ENCODE measurements at regions not wholly inside any gene's neighbourhood (a gene's known extent, or its start where the extent isn't known, plus 50 kb on each side); places are given as distances from the start of the nearest gene placed in this dataset.

DNA sequence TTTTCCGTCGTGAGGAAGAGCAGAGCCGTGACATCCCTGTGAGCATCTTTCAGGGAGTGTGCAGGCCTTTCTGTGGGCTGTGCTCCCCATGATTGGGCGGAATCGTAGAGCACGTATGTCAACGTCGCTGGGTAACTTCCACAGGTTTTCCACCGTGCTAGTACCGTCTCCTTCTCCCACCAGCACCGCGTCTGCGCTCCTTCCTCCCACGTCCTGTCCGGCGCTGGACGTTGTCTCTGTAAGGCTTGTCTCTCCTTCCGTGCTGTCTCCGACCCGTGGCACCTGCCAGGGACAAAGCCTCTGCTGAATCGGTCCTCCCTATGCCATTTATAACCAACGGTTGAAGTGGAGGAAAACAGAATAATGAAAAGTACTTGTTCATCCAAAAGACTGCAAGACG lies 386.7 kb downstream of the BRD1 start:
- no peaks in the 10 kb centered on the region for H3K4me1 ChIP-seq (ENCODE audit: control insufficient read depth, insufficient read depth, low read length)
- ChIA-PET POLR2A (no interaction called here), CTCF (no interaction called here)
- H3K36me3 ChIP-seq (ENCODE audit: control insufficient read depth in 2 of 2, insufficient read depth in 1 of 2, low read length in 2 of 2): no peaks in the 10 kb centered on the region
- no peak overlapping the region for H3K4me3 ChIP-seq (ENCODE audit: low read depth, low read length)
- TF ChIP-seq ZNF416 (tag by site-specific recombination; IDR thresholded peaks at IDR 0.05) (no peak), ZNF362 (tag by site-specific recombination; IDR thresholded peaks at IDR 0.05) (no peak), PATZ1 (tag by site-specific recombination; IDR thresholded peaks at IDR 0.05) (no peak), ZBTB44 (tag by site-specific recombination; IDR thresholded peaks at IDR 0.05) (no peak), ZNF214 (tag by site-specific recombination; IDR thresholded peaks at IDR 0.05; ENCODE audit: borderline replicate concordance) (no peak), EGR2 (tag by site-specific recombination; IDR thresholded peaks at IDR 0.05; ENCODE audit: low read depth) (no peak)
- TF ChIP-seq, protein P1, sequence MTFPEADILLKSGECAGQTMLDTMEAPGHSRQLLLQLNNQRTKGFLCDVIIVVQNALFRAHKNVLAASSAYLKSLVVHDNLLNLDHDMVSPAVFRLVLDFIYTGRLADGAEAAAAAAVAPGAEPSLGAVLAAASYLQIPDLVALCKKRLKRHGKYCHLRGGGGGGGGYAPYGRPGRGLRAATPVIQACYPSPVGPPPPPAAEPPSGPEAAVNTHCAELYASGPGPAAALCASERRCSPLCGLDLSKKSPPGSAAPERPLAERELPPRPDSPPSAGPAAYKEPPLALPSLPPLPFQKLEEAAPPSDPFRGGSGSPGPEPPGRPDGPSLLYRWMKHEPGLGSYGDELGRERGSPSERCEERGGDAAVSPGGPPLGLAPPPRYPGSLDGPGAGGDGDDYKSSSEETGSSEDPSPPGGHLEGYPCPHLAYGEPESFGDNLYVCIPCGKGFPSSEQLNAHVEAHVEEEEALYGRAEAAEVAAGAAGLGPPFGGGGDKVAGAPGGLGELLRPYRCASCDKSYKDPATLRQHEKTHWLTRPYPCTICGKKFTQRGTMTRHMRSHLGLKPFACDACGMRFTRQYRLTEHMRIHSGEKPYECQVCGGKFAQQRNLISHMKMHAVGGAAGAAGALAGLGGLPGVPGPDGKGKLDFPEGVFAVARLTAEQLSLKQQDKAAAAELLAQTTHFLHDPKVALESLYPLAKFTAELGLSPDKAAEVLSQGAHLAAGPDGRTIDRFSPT (tag by site-specific recombination; IDR thresholded peaks at IDR 0.05): no peak
- TF ChIP-seq, protein P2, sequence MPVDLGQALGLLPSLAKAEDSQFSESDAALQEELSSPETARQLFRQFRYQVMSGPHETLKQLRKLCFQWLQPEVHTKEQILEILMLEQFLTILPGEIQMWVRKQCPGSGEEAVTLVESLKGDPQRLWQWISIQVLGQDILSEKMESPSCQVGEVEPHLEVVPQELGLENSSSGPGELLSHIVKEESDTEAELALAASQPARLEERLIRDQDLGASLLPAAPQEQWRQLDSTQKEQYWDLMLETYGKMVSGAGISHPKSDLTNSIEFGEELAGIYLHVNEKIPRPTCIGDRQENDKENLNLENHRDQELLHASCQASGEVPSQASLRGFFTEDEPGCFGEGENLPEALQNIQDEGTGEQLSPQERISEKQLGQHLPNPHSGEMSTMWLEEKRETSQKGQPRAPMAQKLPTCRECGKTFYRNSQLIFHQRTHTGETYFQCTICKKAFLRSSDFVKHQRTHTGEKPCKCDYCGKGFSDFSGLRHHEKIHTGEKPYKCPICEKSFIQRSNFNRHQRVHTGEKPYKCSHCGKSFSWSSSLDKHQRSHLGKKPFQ (tag by site-specific recombination; IDR thresholded peaks at IDR 0.05): no peak
- no peaks in the 10 kb centered on the region for H3K9me3 ChIP-seq (ENCODE audit: control insufficient read depth, insufficient read depth, low read depth, low read length)
- no peak overlapping the region for H3K27ac ChIP-seq (ENCODE audit: extremely low read depth, low read depth, low read length)

GRCh38 chr22:49439373-49439772 lies 388.3 kb downstream of the BRD1 start:
- ChIA-PET POLR2A (no interaction called here), CTCF (no interaction called here)
- Histone ChIP-seq H3K9me3 (ENCODE audit: control insufficient read depth, insufficient read depth, low read depth, low read length) (no peaks in the 10 kb centered on the region; the same call in 1 of the 2 replicates), H3K27ac (ENCODE audit: extremely low read depth, low read depth, low read length) (no peak overlapping the region), H3K4me1 (ENCODE audit: control insufficient read depth, insufficient read depth, low read length) (no peaks in the 10 kb centered on the region), H3K36me3 (ENCODE audit: control insufficient read depth in 2 of 2, insufficient read depth in 1 of 2, low read length in 2 of 2) (no peaks in the 10 kb centered on the region), H3K4me3 (ENCODE audit: low read depth, low read length) (no peak overlapping the region)
- no peak for TF ChIP-seq ZNF837 (tag by site-specific recombination; IDR thresholded peaks at IDR 0.05)
- TF ChIP-seq ZNF580 (tag by site-specific recombination; IDR thresholded peaks at IDR 0.05): no peak
- no peak for TF ChIP-seq ZNF404 (tag by site-specific recombination; IDR thresholded peaks at IDR 0.05)
- TF ChIP-seq, protein P3, sequence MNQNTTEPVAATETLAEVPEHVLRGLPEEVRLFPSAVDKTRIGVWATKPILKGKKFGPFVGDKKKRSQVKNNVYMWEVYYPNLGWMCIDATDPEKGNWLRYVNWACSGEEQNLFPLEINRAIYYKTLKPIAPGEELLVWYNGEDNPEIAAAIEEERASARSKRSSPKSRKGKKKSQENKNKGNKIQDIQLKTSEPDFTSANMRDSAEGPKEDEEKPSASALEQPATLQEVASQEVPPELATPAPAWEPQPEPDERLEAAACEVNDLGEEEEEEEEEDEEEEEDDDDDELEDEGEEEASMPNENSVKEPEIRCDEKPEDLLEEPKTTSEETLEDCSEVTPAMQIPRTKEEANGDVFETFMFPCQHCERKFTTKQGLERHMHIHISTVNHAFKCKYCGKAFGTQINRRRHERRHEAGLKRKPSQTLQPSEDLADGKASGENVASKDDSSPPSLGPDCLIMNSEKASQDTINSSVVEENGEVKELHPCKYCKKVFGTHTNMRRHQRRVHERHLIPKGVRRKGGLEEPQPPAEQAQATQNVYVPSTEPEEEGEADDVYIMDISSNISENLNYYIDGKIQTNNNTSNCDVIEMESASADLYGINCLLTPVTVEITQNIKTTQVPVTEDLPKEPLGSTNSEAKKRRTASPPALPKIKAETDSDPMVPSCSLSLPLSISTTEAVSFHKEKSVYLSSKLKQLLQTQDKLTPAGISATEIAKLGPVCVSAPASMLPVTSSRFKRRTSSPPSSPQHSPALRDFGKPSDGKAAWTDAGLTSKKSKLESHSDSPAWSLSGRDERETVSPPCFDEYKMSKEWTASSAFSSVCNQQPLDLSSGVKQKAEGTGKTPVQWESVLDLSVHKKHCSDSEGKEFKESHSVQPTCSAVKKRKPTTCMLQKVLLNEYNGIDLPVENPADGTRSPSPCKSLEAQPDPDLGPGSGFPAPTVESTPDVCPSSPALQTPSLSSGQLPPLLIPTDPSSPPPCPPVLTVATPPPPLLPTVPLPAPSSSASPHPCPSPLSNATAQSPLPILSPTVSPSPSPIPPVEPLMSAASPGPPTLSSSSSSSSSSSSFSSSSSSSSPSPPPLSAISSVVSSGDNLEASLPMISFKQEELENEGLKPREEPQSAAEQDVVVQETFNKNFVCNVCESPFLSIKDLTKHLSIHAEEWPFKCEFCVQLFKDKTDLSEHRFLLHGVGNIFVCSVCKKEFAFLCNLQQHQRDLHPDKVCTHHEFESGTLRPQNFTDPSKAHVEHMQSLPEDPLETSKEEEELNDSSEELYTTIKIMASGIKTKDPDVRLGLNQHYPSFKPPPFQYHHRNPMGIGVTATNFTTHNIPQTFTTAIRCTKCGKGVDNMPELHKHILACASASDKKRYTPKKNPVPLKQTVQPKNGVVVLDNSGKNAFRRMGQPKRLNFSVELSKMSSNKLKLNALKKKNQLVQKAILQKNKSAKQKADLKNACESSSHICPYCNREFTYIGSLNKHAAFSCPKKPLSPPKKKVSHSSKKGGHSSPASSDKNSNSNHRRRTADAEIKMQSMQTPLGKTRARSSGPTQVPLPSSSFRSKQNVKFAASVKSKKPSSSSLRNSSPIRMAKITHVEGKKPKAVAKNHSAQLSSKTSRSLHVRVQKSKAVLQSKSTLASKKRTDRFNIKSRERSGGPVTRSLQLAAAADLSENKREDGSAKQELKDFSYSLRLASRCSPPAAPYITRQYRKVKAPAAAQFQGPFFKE (tag by site-specific recombination; IDR thresholded peaks at IDR 0.05; ENCODE audit: borderline replicate concordance): no peak
- no peak for TF ChIP-seq ZNF426 (tag by site-specific recombination; IDR thresholded peaks at IDR 0.05)
- TF ChIP-seq, protein P4, sequence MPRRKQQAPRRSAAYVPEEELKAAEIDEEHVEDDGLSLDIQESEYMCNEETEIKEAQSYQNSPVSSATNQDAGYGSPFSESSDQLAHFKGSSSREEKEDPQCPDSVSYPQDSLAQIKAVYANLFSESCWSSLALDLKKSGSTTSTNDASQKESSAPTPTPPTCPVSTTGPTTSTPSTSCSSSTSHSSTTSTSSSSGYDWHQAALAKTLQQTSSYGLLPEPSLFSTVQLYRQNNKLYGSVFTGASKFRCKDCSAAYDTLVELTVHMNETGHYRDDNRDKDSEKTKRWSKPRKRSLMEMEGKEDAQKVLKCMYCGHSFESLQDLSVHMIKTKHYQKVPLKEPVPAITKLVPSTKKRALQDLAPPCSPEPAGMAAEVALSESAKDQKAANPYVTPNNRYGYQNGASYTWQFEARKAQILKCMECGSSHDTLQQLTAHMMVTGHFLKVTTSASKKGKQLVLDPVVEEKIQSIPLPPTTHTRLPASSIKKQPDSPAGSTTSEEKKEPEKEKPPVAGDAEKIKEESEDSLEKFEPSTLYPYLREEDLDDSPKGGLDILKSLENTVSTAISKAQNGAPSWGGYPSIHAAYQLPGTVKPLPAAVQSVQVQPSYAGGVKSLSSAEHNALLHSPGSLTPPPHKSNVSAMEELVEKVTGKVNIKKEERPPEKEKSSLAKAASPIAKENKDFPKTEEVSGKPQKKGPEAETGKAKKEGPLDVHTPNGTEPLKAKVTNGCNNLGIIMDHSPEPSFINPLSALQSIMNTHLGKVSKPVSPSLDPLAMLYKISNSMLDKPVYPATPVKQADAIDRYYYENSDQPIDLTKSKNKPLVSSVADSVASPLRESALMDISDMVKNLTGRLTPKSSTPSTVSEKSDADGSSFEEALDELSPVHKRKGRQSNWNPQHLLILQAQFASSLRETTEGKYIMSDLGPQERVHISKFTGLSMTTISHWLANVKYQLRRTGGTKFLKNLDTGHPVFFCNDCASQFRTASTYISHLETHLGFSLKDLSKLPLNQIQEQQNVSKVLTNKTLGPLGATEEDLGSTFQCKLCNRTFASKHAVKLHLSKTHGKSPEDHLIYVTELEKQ (tag by site-specific recombination; IDR thresholded peaks at IDR 0.05; ENCODE audit: borderline replicate concordance): no peak
- no peak for TF ChIP-seq ZSCAN23 (tag by site-specific recombination; IDR thresholded peaks at IDR 0.05)
